ENCODE measurements at regions not wholly inside any gene's neighbourhood (a gene's known extent, or its start where the extent isn't known, plus 50 kb on each side); places are given as distances from the start of the nearest gene placed in this dataset.

- no peak for DNase-seq (ENCODE audit: low read depth, low spot score)
Observed at GRCh38 chr11:95389427-95389826, 158.4 kb upstream of the SESN3 start.

- no peak for DNase-seq (ENCODE audit: low read depth, low spot score)
Observed at GRCh38 chr11:95388086-95388485, 157.1 kb upstream of the SESN3 start.

DNA sequence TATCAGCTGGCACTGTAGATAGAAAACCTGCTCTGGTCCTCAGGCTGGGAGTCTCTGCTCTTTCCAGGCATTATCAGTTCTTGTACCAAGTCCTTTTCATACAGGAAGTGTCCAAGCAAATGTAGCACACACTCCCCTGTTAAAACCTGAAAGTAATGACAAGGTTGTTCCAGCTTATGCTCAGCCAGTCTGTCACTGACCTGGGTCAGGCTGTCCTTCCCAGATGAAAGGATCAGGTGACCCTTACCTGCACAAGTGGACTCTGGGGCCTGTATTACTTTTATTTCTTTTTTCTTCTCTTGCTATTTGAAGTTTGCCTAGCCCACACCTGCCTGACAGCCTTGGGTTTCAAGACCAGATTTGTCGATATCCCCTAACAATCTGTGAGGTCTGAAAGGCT, 156.3 kb upstream of the SESN3 start:
- DNase-seq (ENCODE audit: low read depth, low spot score): no peak

DNA sequence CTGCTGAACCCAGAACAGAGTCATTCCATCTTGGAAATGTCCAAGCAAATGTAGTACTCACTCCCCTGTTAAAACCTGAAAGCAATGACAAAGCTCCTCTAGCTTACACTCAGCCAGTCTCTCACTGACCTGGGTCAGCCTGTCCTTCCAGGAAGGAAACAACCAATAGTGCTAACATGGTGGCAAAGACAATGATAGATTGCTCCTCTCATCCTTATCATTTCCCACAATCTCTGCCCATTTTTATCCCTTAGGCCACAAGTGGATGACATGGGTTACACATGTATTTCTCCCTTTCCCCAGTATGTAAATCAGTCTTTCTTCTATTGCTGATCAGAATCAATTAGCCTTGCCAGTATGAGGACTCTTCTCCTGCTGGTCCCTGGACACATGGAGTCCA, 154.6 kb upstream of the SESN3 start:
- DNase-seq (ENCODE audit: low read depth, low spot score): no peak

GRCh38 chr11:95379479-95379878, 148.5 kb upstream of the SESN3 start:
- DNase-seq (ENCODE audit: low read depth, low spot score): no peak

DNA sequence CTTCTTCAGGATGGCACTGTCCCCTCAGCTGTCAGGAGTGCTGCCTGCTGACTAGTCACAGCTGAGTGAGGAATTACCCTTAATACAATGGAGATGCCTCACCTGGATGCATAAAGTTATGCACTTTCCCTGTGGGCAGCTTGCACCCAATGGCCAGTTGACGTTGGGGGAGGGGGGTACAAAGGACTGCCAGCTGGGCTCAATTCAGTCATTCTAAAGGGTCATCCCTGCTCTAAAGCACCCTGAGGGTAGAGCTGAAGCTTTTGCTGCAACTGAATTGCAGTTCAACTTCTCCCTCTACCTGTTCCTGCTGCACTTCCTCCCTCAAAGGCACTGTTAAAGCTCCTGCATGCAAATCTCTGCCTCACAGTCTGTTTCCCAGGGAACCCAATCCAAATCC, 147.8 kb upstream of the SESN3 start:
- peak; percentile 70 for DNase-seq (ENCODE audit: low read depth, low spot score)

GRCh38 chr11:95378111-95378510, 147.1 kb upstream of the SESN3 start:
- peak; percentile 42 for DNase-seq (ENCODE audit: low read depth, low spot score)

GRCh38 chr11:95375886-95376285, 144.9 kb upstream of the SESN3 start:
- no peak for DNase-seq (ENCODE audit: low read depth, low spot score)

DNA sequence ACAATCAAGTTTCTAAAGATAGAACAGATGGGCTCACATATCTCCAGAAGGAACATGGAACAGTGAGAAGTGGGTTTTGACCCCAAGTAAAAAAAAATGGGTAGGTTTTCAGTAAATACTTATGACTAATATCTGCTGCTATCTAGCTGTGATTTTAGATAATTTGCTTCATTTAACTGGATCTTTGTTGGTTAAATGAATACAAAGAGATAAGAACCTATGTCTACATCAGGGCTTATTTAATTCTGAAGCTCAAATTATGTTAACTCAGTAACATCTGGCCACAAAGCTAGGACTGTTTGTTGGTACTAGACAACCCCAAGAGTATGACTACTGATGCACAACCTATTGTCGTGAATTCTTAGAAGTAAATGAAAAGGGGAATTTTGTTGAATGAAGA, 144.4 kb upstream of the SESN3 start:
- DNase-seq (ENCODE audit: low read depth, low spot score): no peak

GRCh38 chr11:95374105-95374504, 143.1 kb upstream of the SESN3 start:
- DNase-seq (ENCODE audit: low read depth, low spot score): no peak

DNA sequence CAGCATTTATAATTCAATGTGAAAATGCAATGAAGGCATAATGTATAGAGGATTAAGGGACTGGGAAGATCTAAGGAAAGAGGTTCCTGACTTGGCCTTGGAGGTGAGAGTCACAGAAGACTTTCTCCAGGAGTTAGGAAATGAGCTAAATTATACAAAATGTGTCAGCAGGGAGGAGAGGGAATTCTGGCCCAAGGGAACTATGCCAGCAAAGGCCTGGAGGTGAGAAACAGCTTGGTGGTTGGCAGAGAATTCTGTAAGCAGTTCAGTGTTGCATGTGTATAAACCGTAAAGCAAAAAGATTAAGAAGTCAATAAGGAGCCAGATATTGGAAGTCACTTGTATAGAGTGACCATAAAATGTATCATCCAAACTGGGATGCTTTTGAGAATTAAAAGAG, 142.2 kb upstream of the SESN3 start:
- no peak for DNase-seq (ENCODE audit: low read depth, low spot score)

GRCh38 chr11:95372097-95372656, 141.2 kb upstream of the SESN3 start:
- no peak for DNase-seq (ENCODE audit: low read depth, low spot score)

DNA sequence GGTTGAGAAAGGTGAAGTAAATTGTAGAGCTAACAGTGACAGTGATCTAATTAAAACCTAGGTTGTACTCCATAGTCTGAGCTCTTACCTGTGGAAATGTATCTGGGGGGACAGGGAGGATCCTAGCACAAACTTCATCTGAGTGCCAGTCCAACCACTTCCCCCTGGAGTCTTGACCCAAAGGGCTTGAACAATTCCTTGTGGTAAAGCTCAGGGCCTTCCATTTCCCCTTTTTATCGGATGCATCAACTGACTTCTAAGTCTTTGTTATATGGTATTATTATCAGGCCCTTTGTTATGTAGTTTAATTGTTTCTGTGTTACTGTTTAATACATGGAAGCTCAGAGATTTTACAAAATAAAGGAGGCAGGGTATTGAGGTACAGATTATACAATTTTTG, 140.2 kb upstream of the SESN3 start:
- DNase-seq (ENCODE audit: low read depth, low spot score): no peak

DNA sequence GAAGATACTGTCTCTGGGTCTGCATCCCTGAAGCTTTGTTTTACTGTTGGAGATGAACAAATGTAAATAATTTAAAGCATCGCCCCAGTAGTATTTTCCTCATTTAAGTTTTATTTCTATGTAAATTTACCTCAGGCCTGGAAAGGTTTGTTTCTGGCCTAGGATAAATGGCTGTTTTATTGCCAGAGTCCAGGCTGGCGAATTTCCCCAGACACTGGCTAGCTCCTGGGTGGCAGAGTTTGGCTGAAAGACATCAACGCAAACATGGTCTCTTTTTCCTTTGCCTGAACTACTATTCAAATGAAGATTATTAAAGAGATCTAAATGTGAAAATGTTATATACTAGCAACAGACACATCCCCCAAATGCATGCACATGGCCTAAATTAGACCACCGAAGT, 136.7 kb upstream of the SESN3 start:
- DNase-seq (ENCODE audit: low read depth, low spot score): no peak

DNA sequence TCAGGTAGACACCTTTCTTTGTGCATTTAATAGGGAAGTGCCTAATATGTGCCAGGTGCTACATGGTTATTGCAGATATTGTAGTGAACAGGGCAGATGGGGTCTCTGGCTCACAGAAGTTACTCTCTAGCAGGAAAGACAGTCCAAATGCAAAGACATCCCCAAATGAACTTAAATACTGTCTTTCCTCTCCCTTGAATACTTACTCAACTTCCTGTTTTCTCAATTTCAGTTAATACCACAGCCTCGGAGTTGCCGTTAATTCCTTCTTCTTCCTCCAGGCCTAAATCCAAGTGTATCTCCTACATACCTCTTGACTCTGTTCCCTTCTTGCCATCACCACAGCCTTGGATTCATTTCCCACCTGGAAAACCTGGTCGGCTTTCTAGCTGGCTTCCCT, 134.3 kb upstream of the SESN3 start:
- DNase-seq (ENCODE audit: low read depth, low spot score): no peak

DNA sequence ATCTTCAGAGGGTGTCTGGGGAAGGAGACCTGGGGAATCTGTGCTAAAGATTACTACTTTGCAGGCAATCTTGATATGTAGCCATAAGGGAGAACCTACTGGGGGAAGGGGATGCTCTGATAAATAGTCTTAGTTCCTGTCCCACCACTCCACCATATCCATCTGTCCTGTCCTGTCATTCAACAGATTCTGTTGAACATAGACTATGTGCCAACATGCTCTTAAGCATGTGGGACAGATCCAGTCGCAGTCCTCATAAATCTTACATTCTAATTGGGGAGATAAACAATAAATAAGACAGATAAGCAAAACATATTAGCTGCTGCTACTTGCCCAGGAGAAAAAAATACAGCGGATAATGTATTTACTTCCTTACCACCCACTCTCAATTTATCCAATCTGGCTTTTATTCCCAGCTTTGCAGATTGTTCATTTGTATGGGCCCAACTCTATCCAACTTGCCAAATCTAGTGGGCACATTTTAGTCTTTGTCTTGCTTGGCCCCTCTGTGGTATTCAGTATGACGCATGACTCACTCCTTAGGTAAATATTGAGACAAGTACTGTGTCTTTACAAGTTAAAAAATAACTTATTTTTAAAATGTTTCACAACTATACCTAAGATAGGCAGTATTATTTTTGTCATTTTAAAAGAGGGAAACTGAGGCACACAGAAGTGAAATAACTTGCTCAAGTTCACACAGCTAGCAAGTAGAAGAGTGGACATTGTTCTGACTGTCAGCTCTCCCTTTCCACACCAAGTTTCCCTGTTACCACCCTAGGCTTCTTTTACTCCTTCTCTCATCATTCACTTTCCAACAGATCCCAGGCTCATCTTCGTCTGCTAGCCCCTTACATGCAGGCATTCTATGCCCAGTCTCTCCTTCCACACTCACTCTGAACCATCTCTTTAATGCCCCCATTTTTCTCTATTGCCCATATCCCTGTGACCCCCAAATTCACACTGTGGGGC, 133.6 kb upstream of the SESN3 start:
- no peak for DNase-seq (ENCODE audit: low read depth, low spot score)

GRCh38 chr11:95363708-95364107, 132.7 kb upstream of the SESN3 start:
- DNase-seq (ENCODE audit: low read depth, low spot score): peak; percentile 78

DNA sequence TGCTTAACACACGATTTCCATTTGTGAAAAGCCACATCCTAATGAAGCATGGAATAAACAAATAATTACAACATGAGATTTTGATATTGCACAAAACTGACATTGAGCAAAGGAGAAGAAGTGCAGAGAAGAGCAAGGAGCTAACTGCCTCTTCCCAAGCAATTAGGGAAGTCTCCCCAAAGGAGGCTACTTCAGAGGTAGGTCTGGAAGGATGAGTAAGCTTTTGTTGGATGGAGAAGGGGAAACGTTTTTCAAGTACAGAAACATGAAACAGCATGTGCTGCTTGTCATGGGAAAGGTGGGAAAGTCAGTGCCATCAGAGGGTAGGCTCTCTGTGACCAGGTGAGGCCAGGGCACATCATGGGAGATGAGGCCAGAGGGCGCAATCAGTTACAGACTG, 132.2 kb upstream of the SESN3 start:
- no peak for DNase-seq (ENCODE audit: low read depth, low spot score)

DNA sequence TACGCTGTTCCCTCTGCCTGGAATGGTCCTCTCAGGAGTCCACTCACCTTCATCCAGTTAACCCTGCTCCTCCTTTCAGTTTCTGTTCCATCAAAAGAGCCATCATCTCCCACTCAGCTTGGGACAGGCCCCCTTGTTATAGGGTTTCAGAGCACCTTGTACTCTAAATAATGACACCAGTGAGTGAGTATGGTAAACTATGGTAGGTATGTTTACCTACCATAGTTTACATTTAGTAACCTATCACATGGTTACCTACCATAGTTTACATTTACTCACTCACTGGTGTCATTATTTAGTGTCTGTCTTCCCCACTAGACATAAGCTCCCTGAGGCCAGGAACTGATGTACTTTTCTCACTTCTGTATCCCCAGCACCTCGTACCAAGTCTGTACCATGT, 130.2 kb upstream of the SESN3 start:
- no peak for DNase-seq (ENCODE audit: low read depth, low spot score)

GRCh38 chr11:95360377-95361075, 129.5 kb upstream of the SESN3 start:
- DNase-seq (ENCODE audit: low read depth, low spot score): no peak

DNA sequence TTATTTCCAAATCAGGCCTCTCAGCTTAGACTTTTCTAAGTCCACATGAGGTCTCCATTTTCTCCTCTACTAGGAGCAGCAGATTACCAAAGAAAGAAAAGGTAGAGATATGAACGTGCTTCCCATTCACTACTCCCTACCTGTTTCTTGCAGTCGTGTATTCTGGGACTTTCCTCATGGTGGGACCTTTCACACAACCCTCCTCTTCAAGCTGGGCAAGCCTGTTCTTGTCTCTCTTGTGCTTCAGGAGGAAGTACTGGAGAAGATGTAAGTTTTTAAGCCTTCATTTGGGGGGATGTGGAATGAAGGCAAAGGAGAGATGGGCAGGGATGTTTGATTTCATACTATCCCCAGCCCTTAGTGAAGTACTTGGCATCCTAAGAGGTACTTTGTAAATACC, 128.8 kb upstream of the SESN3 start:
- DNase-seq (ENCODE audit: low read depth, low spot score): no peak

GRCh38 chr11:95359341-95359663, 128.3 kb upstream of the SESN3 start:
- no peak for DNase-seq (ENCODE audit: low read depth, low spot score)
